Effector memory CD8-positive, alpha-beta T cell (primary cell): ENCODE measurements at regions not wholly inside any gene's neighbourhood (a gene's known extent, or its start where the extent isn't known, plus 50 kb on each side); places are given as distances from the start of the nearest gene placed in this dataset.
A peak's percentile ranks its signal among the peaks of the same experiment; 100 is the strongest.

Experiments
- ATAC-seq: fragments of 150-1000 bp; cut with Tn5 transposase; replicated peaks from 2 replicates; pipeline ENCODE4 v1.10.0; 2021; ENCODE audit warnings: mild to moderate bottlenecking, moderate library complexity
- DNase-seq, 3 experiments: peaks; one replicate each; pipeline ENCODE4 v3.0.0; 2021
- H3K27ac Mint-ChIP-seq, 2 donors: one replicate each; pipeline ENCODE4 v1.8.0; 2022; ENCODE audit warnings: mild to moderate bottlenecking in 2 of 2, mixed read lengths in 2 of 2, moderate library complexity in 2 of 2
- H3K27me3 Mint-ChIP-seq, 2 donors: one replicate each; pipeline ENCODE4 v1.8.0; 2022; ENCODE audit warnings: mixed read lengths in 2 of 2
- H3K36me3 Mint-ChIP-seq: one replicate; pipeline ENCODE4 v1.8.0; 2022; ENCODE audit warnings: mild to moderate bottlenecking, moderate library complexity, mixed read lengths; ENCODE audit not compliant: insufficient read depth
- H3K4me1 Mint-ChIP-seq, 2 donors: one replicate each; pipeline ENCODE4 v1.8.0; 2022; ENCODE audit warnings: low read depth in 2 of 2, mixed read lengths in 2 of 2
- H3K4me3 Mint-ChIP-seq, 2 donors: one replicate each; pipeline ENCODE4 v1.8.0; 2022; ENCODE audit warnings: mild to moderate bottlenecking in 2 of 2, mixed read lengths in 2 of 2, moderate library complexity in 2 of 2
- H3K9me3 Mint-ChIP-seq, 2 donors: one replicate each; pipeline ENCODE4 v1.8.0; 2022; ENCODE audit warnings: mixed read lengths in 2 of 2

DNA sequence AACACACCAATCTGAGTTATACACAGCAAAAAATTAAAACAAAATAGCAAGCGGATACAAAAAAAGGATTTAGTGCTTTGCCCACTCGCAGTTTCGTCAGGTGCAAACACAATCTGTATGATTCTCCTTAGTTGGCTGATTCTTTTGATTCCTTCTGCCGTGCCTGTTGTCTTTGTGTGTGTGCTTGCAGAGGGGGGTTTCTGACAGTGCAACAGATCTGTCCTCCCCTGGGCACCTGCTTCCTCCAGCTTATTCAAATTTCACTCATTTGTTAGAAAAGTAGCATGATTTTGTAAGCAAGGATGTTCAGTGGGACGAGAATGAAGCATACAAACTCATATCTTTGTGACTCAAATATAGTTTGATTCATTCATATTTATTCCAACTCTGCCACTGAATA, 74.0 kb upstream of the NEO1 start:
- ATAC-seq (no peak), DNase-seq (no peak)
- Mint-ChIP-seq H3K27ac (no peak overlapping the region), H3K4me3 (no peak overlapping the region), H3K36me3 (no peaks in the 10 kb centered on the region), H3K4me1 (peaks cover 0 to 2% of the 10 kb centered on the region in 2 donors), H3K27me3 (peaks cover 45 to 59% of the 10 kb centered on the region in 2 donors), H3K9me3 (no peaks in the 10 kb centered on the region)

DNA sequence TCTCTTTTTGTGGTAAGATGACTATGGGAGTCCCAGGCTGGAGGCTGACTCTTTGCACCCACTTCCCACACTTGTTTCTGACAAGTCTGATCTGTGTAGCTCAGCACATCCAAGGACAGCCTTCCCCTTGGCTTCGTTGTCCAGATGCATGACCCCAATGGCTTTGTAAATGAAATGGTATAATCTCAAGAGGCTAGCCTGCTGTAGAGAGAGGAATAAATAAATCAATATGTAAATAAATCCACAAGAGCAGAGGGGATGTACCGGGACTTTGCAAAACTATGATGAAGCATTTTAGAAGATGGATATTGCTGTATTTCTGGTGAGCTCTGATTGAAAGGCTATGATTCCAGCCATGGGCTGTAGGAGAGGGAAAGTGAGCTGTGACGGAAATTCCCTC, 79.9 kb upstream of the NEO1 start:
- H3K27me3 Mint-ChIP-seq: peaks cover 21 to 36% of the 10 kb centered on the region in 2 donors
- peaks cover 11 to 18% of the 10 kb centered on the region in 2 donors for H3K4me1 Mint-ChIP-seq
- ATAC-seq (no peak), DNase-seq (no peak)
- no peak overlapping the region for H3K27ac Mint-ChIP-seq
- no peak overlapping the region for H3K4me3 Mint-ChIP-seq
- no peaks in the 10 kb centered on the region for H3K36me3 Mint-ChIP-seq
- no peaks in the 10 kb centered on the region for H3K9me3 Mint-ChIP-seq

DNA sequence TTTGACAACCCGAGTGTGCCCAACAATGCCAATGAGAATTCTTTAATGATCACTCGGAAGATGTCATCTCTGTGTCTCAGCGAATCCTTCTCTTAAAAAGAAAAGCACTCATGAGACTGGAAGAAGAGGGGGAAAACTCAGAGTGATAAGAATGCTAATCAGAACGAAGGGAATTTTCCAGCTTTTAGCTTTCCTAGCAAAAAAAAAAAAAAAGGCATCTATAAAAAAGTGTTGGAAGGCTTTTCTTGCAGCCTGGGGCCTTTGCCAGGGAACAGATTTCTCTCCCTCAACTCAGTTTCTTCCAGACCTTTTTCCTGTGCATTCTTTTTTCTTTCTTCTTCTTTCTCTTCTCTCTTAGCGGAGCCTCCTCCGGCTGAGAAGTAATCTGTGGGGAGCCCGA, 80.5 kb upstream of the NEO1 start:
- Mint-ChIP-seq H3K36me3 (no peaks in the 10 kb centered on the region), H3K27me3 (peaks cover 16 to 30% of the 10 kb centered on the region in 2 donors), H3K9me3 (no peaks in the 10 kb centered on the region), H3K27ac (peak overlapping the region in 1 of 2 donors; percentile 11), H3K4me3 (no peak overlapping the region), H3K4me1 (peaks cover 13 to 18% of the 10 kb centered on the region in 2 donors)
- DNase-seq (no peak), ATAC-seq (no peak)

DNA sequence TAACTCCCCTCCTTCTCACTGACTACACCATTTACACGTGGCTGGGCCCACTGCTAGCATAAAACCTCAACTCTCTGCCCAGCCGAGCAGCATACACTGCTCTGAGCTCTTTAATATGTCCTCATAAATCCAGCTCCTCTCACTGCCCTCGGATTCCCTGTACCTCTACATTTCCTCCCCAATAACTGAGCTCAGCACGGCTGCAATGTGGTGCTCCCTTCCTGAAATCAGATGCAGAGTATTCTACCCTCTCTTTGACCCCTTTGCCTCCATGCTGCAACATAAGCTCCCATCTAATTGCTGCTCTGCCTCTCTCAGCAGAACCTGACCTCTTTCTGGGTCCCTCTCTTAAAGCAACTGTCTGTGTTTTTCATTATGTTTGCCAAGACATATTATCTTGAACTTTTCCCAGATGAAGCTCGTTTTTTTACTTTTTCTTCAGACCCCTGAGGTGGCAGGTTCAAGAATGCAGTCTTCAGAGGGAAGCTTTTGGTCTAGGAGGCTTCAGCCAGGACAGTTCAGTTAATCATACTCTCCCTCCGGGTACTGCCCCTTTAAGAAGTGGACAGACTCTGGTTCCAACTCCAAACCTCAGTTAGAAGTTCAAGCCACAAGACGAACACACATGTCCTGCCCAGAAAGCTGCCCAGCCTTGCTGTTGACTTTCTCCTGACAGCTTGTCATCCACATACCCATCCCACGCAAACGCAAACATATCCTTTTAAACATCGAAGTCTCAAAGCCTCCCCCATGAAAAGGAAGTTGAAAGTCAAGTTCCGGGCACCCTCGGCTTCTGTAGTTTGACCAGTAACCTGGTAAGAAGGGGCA, 81.1 kb upstream of the NEO1 start:
- Mint-ChIP-seq H3K4me3 (no peak overlapping the region), H3K4me1 (peaks cover 13 to 18% of the 10 kb centered on the region in 2 donors), H3K27me3 (peaks cover 12 to 24% of the 10 kb centered on the region in 2 donors), H3K27ac (peak overlapping the region in 1 of 2 donors; percentile 11), H3K36me3 (no peaks in the 10 kb centered on the region), H3K9me3 (no peaks in the 10 kb centered on the region)
- DNase-seq (no peak), ATAC-seq (no peak)

DNA sequence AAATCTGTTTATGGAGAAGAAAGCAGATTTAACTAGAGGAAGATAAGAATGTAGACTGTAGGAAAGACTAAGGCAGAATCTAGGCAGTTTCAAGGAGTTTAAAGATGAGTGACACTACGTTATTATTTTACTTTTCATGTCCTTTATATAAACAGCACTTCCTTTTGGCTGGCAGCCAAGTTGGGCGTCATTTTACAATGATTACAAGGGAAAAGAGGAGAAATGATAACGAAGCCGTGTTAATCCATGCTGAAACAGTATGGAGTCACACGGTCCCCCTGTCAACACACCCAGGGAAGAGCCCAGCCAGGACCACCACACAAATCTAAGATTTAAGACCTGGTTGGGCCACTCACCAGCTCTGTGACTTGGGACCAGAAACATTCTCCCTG, 83.7 kb upstream of the NEO1 start:
- no peak for ATAC-seq
- DNase-seq: no peak
- Mint-ChIP-seq H3K27me3 (peaks cover 3 to 8% of the 10 kb centered on the region in 2 donors), H3K4me3 (no peak overlapping the region), H3K4me1 (peaks cover 30 to 37% of the 10 kb centered on the region in 2 donors), H3K36me3 (no peaks in the 10 kb centered on the region), H3K27ac (no peak overlapping the region), H3K9me3 (peaks cover 0 to 6% of the 10 kb centered on the region in 2 donors)

DNA sequence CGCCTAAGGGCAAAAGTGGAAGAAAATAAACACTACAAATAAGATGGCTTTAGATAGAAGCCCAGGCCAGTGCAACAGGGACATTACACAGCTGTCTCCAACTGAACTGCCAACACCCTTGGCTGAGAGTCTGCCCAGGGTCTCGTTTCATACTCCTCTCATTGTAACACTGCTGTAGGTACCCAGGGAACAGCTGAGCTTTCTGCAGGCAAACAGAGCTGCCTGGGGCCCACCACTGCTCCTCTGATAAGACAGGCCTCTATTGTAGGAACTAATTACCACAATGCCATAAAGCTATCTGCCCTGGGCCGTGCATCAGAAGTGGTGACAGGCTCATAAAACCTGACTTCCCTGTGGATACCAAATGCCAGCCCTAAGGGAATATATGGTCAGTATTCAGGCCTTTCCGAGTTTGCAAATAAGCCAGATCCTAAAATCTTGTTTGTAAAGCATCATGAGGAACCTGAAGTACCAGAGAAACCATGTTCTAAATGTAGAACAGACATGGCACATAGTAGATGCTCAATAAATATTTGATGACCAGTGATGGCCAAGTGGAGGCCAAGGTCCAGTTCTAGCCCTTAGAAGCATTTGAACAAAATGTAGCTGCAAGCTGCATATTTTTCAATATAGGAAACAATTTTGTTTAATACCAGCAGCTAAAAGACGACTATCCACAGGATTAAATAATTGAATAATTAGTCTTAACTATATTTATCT, 84.3 kb upstream of the NEO1 start:
- no peaks in the 10 kb centered on the region for H3K36me3 Mint-ChIP-seq
- peak overlapping the region; percentile 6 to 14 for H3K4me3 Mint-ChIP-seq
- peak overlapping the region; percentile 53 to 61 for H3K27ac Mint-ChIP-seq
- ATAC-seq (no peak), DNase-seq (no peak)
- peaks cover 0 to 6% of the 10 kb centered on the region in 2 donors for H3K9me3 Mint-ChIP-seq
- H3K27me3 Mint-ChIP-seq: peaks cover 0 to 8% of the 10 kb centered on the region in 2 donors
- peaks cover 30 to 40% of the 10 kb centered on the region in 2 donors for H3K4me1 Mint-ChIP-seq

DNA sequence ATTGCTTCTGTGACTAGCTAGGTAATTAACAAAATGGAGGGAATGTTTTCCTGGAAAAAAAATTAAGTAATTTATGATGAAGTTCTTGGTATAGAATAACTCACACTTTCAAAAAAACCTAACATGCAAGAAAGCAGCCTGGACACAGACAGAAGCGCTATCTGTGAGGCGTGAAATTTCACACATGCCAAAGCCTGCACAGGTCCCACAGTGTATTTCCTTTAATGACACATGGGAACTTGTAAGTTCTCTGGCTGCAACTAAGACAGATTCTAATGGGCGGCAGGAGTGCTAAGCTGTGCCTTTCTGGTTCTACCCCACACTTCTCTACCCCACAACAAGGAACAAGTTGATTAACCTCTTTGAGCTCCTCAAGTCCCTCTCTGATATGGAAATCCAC, 84.9 kb upstream of the NEO1 start:
- Mint-ChIP-seq H3K27ac (peak overlapping the region; percentile 53 to 61), H3K27me3 (peaks cover 0 to 8% of the 10 kb centered on the region in 2 donors), H3K4me1 (peaks cover 36 to 46% of the 10 kb centered on the region in 2 donors), H3K9me3 (peaks cover 0 to 6% of the 10 kb centered on the region in 2 donors), H3K36me3 (no peaks in the 10 kb centered on the region), H3K4me3 (peak overlapping the region; percentile 6 to 14)
- DNase-seq (peak in 1 of 3 experiments; percentile 10), ATAC-seq (peak; percentile 71)

DNA sequence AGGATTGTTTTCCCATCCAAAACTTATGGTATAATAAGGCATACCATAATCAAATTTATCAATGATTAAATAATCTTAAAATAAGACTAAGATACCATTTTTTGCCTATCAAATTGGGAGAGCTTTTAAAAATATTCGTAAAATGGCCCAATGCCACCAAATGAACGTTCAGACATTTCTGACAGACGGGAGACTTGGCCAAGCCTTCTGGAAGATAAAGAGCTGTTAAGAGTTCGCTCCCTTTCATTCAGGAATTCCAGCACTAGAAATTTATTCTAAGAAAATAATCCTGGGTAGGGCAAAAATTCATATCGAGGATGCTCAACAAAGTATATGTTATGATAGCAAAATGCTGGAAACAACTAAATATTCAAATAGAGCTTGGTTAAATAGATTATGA, 85.6 kb upstream of the NEO1 start:
- Mint-ChIP-seq H3K9me3 (peaks cover 0 to 6% of the 10 kb centered on the region in 2 donors), H3K27me3 (peaks cover 0 to under 1% of the 10 kb centered on the region in 2 donors), H3K4me1 (peaks cover 43 to 53% of the 10 kb centered on the region in 2 donors), H3K4me3 (no peak overlapping the region), H3K27ac (no peak overlapping the region), H3K36me3 (peaks cover 5% of the 10 kb centered on the region)
- ATAC-seq: no peak
- DNase-seq: no peak

DNA sequence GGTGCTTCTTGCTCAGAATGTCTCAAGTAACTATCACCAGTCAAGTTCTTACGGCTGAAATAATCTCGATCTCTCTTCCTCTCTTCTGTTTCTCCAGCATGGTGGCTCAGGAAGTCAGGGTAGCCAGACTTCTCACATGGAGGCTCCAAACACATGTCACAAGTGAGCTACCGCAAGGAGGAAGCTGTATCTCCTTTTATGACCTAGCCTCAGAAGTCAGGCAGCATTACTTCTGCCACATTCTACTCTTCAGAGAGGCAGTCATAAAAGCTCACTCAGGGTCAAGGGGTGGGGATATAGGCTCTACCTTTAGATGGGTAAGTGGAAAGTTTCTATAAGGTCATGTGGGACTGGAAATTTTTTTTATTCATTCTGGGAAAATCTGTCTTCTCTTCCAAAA, 86.6 kb upstream of the NEO1 start:
- Mint-ChIP-seq H3K27me3 (no peaks in the 10 kb centered on the region), H3K36me3 (peaks cover 5% of the 10 kb centered on the region)

DNA sequence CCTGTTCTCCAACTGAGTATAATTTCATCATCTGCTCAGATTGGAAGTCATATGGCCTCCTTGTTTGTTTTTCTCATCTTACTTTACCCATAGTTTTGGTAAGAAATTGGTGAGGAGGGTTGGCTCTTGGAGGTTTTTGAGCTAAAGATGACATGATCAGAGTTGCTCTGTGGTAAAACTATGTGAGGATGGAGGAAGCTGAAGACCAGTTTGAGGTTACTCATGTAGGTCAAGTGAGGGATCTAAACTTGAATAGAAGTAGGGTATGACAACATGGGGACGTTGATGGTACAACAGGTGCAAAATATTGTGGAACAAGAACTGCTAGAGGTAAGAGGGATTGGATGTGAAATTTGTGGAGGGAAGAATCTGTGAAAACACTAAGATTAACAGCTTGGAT, 87.7 kb upstream of the NEO1 start:
- Mint-ChIP-seq H3K27ac (peak overlapping the region; percentile 52 to 76), H3K36me3 (peaks cover 5% of the 10 kb centered on the region), H3K4me3 (peak overlapping the region; percentile 7 to 42), H3K27me3 (no peaks in the 10 kb centered on the region), H3K4me1 (peaks cover 41 to 50% of the 10 kb centered on the region in 2 donors), H3K9me3 (peaks cover 0 to 6% of the 10 kb centered on the region in 2 donors)
- peak; percentile 87 for ATAC-seq
- DNase-seq: no peak

More for the DNA sequence above, 86.6 kb upstream of the NEO1 start:
- ATAC-seq (no peak), DNase-seq (no peak)
- Mint-ChIP-seq H3K9me3 (peaks cover 0 to 6% of the 10 kb centered on the region in 2 donors), H3K4me3 (peak overlapping the region in 1 of 2 donors; percentile 18), H3K4me1 (peaks cover 42 to 50% of the 10 kb centered on the region in 2 donors), H3K27ac (peak overlapping the region; percentile 52 to 76)

DNA sequence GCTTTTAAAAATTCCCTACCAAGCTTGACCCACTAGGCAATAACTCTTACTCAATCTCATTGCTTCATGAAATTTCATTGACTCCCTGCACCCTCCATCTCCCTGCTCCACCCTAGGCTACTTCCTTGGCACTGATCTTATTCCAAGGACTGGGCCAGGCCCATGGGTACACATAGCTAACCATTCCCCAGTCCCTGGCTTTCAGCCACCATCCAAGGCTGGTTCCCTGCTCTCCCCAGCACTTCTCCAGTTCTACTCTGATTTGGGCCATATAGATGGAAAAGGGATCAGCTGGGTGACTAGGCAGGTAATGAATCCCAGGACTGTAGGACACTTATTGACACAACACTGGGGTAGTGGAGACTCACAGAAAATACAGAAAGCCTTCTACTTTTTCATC, 88.1 kb upstream of the NEO1 start:
- Mint-ChIP-seq H3K36me3 (peaks cover 5% of the 10 kb centered on the region), H3K27ac (peak overlapping the region; percentile 52 to 76), H3K4me3 (peak overlapping the region; percentile 7 to 42), H3K4me1 (peaks cover 41 to 50% of the 10 kb centered on the region in 2 donors), H3K27me3 (no peaks in the 10 kb centered on the region), H3K9me3 (peaks cover 0 to 6% of the 10 kb centered on the region in 2 donors)
- ATAC-seq (no peak), DNase-seq (no peak)

DNA sequence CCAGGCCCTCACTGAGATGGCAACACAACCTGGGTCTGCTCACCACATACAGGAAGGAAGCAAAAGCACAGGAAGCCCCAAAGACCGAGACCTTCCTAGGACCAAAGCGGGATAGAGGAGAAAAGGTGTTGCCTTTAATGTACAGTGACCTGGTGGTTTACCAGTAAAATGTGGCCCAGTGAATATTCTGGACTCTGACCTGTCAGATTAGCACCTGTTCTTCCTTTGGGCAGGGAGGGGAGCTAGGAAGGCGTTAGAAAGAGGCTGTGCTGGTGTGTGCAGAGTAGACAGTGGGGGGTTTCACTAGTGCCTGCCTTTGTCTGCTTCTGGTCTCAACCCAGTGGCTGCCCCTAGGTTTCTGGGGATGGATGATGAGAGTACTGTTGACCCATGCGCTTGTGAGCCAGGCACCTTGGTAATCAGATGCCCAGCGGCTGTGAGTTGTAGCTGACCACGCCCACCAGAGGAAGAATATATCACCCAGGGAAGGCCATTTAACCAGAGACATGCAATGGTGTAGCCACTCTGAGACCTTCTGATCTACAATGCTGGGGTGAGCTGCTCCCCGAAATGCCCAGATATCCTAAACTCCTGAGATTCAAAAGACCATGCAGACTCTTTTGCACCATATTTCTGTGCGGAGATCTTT, 90.1 kb upstream of the NEO1 start:
- ATAC-seq: peak; percentile 16
- H3K9me3 Mint-ChIP-seq: peaks cover 0 to 6% of the 10 kb centered on the region in 2 donors
- peak overlapping the region; percentile 75 to 76 for H3K27ac Mint-ChIP-seq
- no peaks in the 10 kb centered on the region for H3K27me3 Mint-ChIP-seq
- peak overlapping the region; percentile 54 to 61 for H3K4me3 Mint-ChIP-seq
- H3K4me1 Mint-ChIP-seq: peaks cover 33 to 43% of the 10 kb centered on the region in 2 donors
- no peak for DNase-seq
- H3K36me3 Mint-ChIP-seq: peaks cover 5% of the 10 kb centered on the region

DNA sequence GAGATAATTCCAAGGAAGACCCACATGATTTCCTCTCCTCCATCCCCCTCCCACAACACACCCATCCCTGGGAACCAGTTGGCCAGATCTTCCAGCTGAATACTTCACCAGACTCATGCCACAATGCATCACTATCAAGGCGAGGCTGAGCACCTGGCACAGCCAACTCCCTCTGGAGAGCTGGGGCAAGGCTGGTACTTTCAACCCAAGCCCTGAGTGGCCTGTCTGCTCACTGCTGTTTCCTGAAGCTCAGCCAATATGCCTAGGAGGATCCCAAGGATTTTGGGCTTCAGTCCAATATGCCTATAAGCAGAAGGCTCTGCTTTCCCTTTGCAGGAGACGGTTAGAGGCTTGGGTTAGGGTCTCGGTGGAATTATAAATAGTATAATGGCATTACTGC, 90.9 kb upstream of the NEO1 start:
- peaks cover 0 to 6% of the 10 kb centered on the region in 2 donors for H3K9me3 Mint-ChIP-seq
- H3K4me1 Mint-ChIP-seq: peaks cover 33 to 43% of the 10 kb centered on the region in 2 donors
- DNase-seq: no peak
- peak overlapping the region in 1 of 2 donors; percentile 25 for H3K4me3 Mint-ChIP-seq
- peaks cover 5% of the 10 kb centered on the region for H3K36me3 Mint-ChIP-seq
- H3K27me3 Mint-ChIP-seq: no peaks in the 10 kb centered on the region
- no peak for ATAC-seq
- peak overlapping the region; percentile 57 to 76 for H3K27ac Mint-ChIP-seq
